GM23338 (cell line): ENCODE measurements at regions not wholly inside any gene's neighbourhood (a gene's known extent, or its start where the extent isn't known, plus 50 kb on each side); places are given as distances from the start of the nearest gene placed in this dataset.

Experiments
- ATAC-seq: fragments of 200-7000 bp; cut with Tn5 transposase; 3 replicates; pipeline ENCODE4 v1.9.1; 2020
- DNase-seq: peaks from one replicate; pipeline ENCODE4 v3.0.0-alpha.2; 2015; ENCODE audit warnings: low spot score
- H2AFZ ChIP-seq: fragments of 200-600 bp; sonication (generic); 2 replicates; pipeline ENCODE4 v1.8.0; 2016; ENCODE audit warnings: antibody characterized with exemption, mild to moderate bottlenecking, moderate library complexity
- H3F3A ChIP-seq: fragments of 200-600 bp; sonication (generic); replicated peaks from 2 replicates; pipeline ENCODE4 v1.8.0; 2017; ENCODE audit warnings: antibody characterized with exemption, mixed run types, low read depth
- H3K27ac ChIP-seq: fragments of 200-600 bp; sonication (generic); 2 replicates; pipeline ENCODE4 v1.6.1; 2016; ENCODE audit warnings: low read depth
- H3K27me3 ChIP-seq: fragments of 200-600 bp; sonication (generic); 2 replicates; pipeline ENCODE4 v1.8.0; 2016; ENCODE audit warnings: mild to moderate bottlenecking, mixed run types, moderate library complexity; ENCODE audit not compliant: insufficient read depth
- H3K36me3 ChIP-seq: fragments of 200-600 bp; sonication (generic); 2 replicates; pipeline ENCODE4 v1.8.0; 2016; ENCODE audit warnings: mild to moderate bottlenecking; ENCODE audit not compliant: insufficient read depth
- H3K4me1 ChIP-seq: fragments of 200-600 bp; sonication (generic); 2 replicates; pipeline ENCODE4 v1.8.0; 2016; ENCODE audit warnings: mild to moderate bottlenecking, moderate library complexity; ENCODE audit not compliant: insufficient read depth
- H3K4me2 ChIP-seq: fragments of 200-600 bp; sonication (generic); 2 replicates; pipeline ENCODE4 v1.7.1; 2017; ENCODE audit warnings: mixed run types
- H3K4me3 ChIP-seq: fragments of 200-600 bp; sonication (generic); 2 replicates; pipeline ENCODE4 v1.6.1; 2016; ENCODE audit warnings: mixed run types
- H3K79me2 ChIP-seq: fragments of 200-600 bp; sonication (generic); replicated peaks from 2 replicates; pipeline ENCODE4 v1.8.0; 2017; ENCODE audit warnings: mild to moderate bottlenecking; ENCODE audit not compliant: insufficient read depth
- H3K9me2 ChIP-seq: fragments of 200-600 bp; sonication (generic); 2 replicates; pipeline ENCODE4 v1.8.0; 2017; ENCODE audit not compliant: insufficient read depth
- H4K20me1 ChIP-seq: fragments of 200-600 bp; sonication (generic); replicated peaks from 2 replicates; pipeline ENCODE4 v1.8.0; 2017; ENCODE audit warnings: mild to moderate bottlenecking; ENCODE audit not compliant: insufficient read depth
- H3K27ac Mint-ChIP-seq: 2 replicates; pipeline ENCODE4 v1.8.0; 2020; ENCODE audit warnings: inconsistent platforms, mild to moderate bottlenecking, moderate library complexity, mixed read lengths
- H3K27me3 Mint-ChIP-seq: 3 replicates; pipeline ENCODE4 v1.8.0; 2022; ENCODE audit warnings: low read depth, mild to moderate bottlenecking, moderate library complexity, mixed read lengths, inconsistent platforms; ENCODE audit not compliant: insufficient read depth, poor library complexity
- H3K36me3 Mint-ChIP-seq: 3 replicates; pipeline ENCODE4 v1.8.0; 2021; ENCODE audit warnings: low read depth, mild to moderate bottlenecking, inconsistent platforms, moderate library complexity, mixed read lengths
- H3K4me1 Mint-ChIP-seq: 3 replicates; pipeline ENCODE4 v1.8.0; 2020; ENCODE audit warnings: mild to moderate bottlenecking, inconsistent platforms, mixed read lengths
- H3K4me3 Mint-ChIP-seq: 3 replicates; pipeline ENCODE4 v1.8.0; 2021; ENCODE audit warnings: moderate library complexity, mild to moderate bottlenecking, inconsistent platforms, mixed read lengths
- H3K9me3 Mint-ChIP-seq: 3 replicates; pipeline ENCODE4 v1.8.0; 2020; ENCODE audit warnings: moderate library complexity, mild to moderate bottlenecking, inconsistent platforms, mixed read lengths
- CREB1 ChIP-seq: fragments of 250-450 bp; sonication (Bioruptor Pico); IDR thresholded peaks from 2 replicates; pipeline ENCODE4 v1.5.0; 2020; ENCODE audit warnings: low read depth, mild to moderate bottlenecking, moderate library complexity
- ETS1 ChIP-seq: IDR thresholded peaks from 2 replicates; pipeline ENCODE4 v1.6.1; 2016; ENCODE audit warnings: antibody characterized with exemption
- EZH2phosphoT487 ChIP-seq: fragments of 200-600 bp; sonication (generic); IDR thresholded peaks from one replicate; pipeline ENCODE4 v1.8.1; 2018; ENCODE audit warnings: antibody characterized with exemption; ENCODE audit not compliant: unreplicated experiment
- JUNB ChIP-seq: IDR thresholded peaks from one replicate; pipeline ENCODE4 v1.6.1; 2016; ENCODE audit warnings: antibody characterized with exemption; ENCODE audit not compliant: unreplicated experiment
- NANOG ChIP-seq: IDR thresholded peaks from 2 replicates; pipeline ENCODE4 v1.6.1; 2016; ENCODE audit warnings: antibody characterized with exemption, borderline replicate concordance
- STAT1 ChIP-seq: IDR thresholded peaks from one replicate; pipeline ENCODE4 v1.6.1; 2016; ENCODE audit warnings: antibody characterized with exemption; ENCODE audit not compliant: unreplicated experiment
- TF ChIP-seq, protein P1 (sequence below): fragments of 250-450 bp; sonication (Bioruptor Pico); IDR thresholded peaks from 2 replicates; pipeline ENCODE4 v1.5.0; 2020; ENCODE audit warnings: mild to moderate bottlenecking, moderate library complexity

DNA sequence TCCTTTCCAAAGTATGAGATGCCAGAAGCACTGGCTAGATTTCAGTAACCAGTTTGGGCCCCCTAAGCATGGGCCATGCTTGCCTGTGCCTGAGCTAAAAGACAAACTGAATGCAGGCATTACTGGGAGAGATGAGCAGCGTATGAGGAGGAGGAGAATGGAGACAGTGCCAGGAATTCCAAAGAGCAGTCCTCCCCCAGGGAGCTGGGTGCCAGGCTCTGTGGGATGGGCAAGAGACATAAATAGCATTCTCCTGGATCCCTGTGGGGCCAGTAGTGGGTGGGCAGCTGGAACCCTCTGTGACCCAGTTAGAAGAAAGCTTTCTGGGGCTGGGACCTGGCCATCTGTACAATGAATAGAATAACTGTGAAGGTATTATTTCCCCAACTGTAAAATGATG, 235.6 kb downstream of the KCNA4 start (continued):
- TF ChIP-seq, protein P1, sequence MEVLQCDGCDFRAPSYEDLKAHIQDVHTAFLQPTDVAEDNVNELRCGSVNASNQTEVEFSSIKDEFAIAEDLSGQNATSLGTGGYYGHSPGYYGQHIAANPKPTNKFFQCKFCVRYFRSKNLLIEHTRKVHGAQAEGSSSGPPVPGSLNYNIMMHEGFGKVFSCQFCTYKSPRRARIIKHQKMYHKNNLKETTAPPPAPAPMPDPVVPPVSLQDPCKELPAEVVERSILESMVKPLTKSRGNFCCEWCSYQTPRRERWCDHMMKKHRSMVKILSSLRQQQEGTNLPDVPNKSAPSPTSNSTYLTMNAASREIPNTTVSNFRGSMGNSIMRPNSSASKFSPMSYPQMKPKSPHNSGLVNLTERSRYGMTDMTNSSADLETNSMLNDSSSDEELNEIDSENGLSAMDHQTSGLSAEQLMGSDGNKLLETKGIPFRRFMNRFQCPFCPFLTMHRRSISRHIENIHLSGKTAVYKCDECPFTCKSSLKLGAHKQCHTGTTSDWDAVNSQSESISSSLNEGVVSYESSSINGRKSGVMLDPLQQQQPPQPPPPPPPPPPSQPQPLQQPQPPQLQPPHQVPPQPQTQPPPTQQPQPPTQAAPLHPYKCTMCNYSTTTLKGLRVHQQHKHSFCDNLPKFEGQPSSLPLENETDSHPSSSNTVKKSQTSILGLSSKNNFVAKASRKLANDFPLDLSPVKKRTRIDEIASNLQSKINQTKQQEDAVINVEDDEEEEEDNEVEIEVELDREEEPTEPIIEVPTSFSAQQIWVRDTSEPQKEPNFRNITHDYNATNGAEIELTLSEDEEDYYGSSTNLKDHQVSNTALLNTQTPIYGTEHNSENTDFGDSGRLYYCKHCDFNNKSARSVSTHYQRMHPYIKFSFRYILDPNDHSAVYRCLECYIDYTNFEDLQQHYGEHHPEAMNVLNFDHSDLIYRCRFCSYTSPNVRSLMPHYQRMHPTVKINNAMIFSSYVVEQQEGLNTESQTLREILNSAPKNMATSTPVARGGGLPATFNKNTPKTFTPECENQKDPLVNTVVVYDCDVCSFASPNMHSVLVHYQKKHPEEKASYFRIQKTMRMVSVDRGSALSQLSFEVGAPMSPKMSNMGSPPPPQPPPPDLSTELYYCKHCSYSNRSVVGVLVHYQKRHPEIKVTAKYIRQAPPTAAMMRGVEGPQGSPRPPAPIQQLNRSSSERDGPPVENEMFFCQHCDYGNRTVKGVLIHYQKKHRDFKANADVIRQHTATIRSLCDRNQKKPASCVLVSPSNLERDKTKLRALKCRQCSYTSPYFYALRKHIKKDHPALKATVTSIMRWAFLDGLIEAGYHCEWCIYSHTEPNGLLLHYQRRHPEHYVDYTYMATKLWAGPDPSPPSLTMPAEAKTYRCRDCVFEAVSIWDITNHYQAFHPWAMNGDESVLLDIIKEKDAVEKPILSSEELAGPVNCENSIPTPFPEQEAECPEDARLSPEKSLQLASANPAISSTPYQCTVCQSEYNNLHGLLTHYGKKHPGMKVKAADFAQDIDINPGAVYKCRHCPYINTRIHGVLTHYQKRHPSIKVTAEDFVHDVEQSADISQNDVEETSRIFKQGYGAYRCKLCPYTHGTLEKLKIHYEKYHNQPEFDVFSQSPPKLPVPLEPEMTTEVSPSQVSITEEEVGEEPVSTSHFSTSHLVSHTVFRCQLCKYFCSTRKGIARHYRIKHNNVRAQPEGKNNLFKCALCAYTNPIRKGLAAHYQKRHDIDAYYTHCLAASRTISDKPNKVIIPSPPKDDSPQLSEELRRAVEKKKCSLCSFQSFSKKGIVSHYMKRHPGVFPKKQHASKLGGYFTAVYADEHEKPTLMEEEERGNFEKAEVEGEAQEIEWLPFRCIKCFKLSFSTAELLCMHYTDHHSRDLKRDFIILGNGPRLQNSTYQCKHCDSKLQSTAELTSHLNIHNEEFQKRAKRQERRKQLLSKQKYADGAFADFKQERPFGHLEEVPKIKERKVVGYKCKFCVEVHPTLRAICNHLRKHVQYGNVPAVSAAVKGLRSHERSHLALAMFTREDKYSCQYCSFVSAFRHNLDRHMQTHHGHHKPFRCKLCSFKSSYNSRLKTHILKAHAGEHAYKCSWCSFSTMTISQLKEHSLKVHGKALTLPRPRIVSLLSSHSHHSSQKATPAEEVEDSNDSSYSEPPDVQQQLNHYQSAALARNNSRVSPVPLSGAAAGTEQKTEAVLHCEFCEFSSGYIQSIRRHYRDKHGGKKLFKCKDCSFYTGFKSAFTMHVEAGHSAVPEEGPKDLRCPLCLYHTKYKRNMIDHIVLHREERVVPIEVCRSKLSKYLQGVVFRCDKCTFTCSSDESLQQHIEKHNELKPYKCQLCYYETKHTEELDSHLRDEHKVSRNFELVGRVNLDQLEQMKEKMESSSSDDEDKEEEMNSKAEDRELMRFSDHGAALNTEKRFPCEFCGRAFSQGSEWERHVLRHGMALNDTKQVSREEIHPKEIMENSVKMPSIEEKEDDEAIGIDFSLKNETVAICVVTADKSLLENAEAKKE = no peak

GRCh38 chr11:29780756-29781155, 236.1 kb downstream of the KCNA4 start:
- Histone ChIP-seq H3K36me3 (no peaks in the 10 kb centered on the region), H3K4me1 (peaks cover 4% of the 10 kb centered on the region; the same call in 1 of the 2 replicates), H3K4me3 (no peak overlapping the region), H3K27ac (no peak overlapping the region), H3K27me3 (no peaks in the 10 kb centered on the region), H3K9me2 (peaks cover 12% of the 10 kb centered on the region), H2AFZ (peak overlapping the region; percentile 76; the same call in 1 of the 2 replicates), H3F3A (no peaks in the 10 kb centered on the region), H3K79me2 (no peaks in the 10 kb centered on the region), H4K20me1 (no peaks in the 10 kb centered on the region), H3K4me2 (0 out of 2 replicates have a peak overlapping the region, but pooled peaks have one; percentile 32)
- H3K9me3 Mint-ChIP-seq = no peaks in the 10 kb centered on the region
- no peaks in the 10 kb centered on the region for H3K27me3 Mint-ChIP-seq
- H3K4me1 Mint-ChIP-seq = peaks cover 11% of the 10 kb centered on the region
- ATAC-seq (peak; percentile 44), DNase-seq (peak; percentile 5)
- no peaks in the 10 kb centered on the region for H3K36me3 Mint-ChIP-seq
- peak overlapping the region; percentile 51; the same call in 1 of the 2 replicates for H3K27ac Mint-ChIP-seq
- no peak overlapping the region; the same call in 2 of the 3 replicates for H3K4me3 Mint-ChIP-seq
- TF ChIP-seq NANOG (no peak), EZH2phosphoT487 (no peak), STAT1 (no peak), CREB1 (CRISPR knock-in tag) (no peak), ETS1 (no peak), JUNB (no peak)
- TF ChIP-seq, protein P1 = no peak
